GM23338 (cell line): ENCODE measurements at regions not wholly inside any gene's neighbourhood (a gene's known extent, or its start where the extent isn't known, plus 50 kb on each side); places are given as distances from the start of the nearest gene placed in this dataset.

ENCODE experiments used
- ATAC-seq: fragments of 200-7000 bp; cut with Tn5 transposase; 3 replicates; pipeline ENCODE4 v1.9.1; 2020
- DNase-seq: peaks from one replicate; pipeline ENCODE4 v3.0.0-alpha.2; 2015; ENCODE audit warnings: low spot score
- H2AFZ ChIP-seq: fragments of 200-600 bp; sonication (generic); 2 replicates; pipeline ENCODE4 v1.8.0; 2016; ENCODE audit warnings: antibody characterized with exemption, mild to moderate bottlenecking, moderate library complexity
- H3F3A ChIP-seq: fragments of 200-600 bp; sonication (generic); replicated peaks from 2 replicates; pipeline ENCODE4 v1.8.0; 2017; ENCODE audit warnings: antibody characterized with exemption, mixed run types, low read depth
- H3K27ac ChIP-seq: fragments of 200-600 bp; sonication (generic); 2 replicates; pipeline ENCODE4 v1.6.1; 2016; ENCODE audit warnings: low read depth
- H3K27me3 ChIP-seq: fragments of 200-600 bp; sonication (generic); 2 replicates; pipeline ENCODE4 v1.8.0; 2016; ENCODE audit warnings: mild to moderate bottlenecking, mixed run types, moderate library complexity; ENCODE audit not compliant: insufficient read depth
- H3K36me3 ChIP-seq: fragments of 200-600 bp; sonication (generic); 2 replicates; pipeline ENCODE4 v1.8.0; 2016; ENCODE audit warnings: mild to moderate bottlenecking; ENCODE audit not compliant: insufficient read depth
- H3K4me1 ChIP-seq: fragments of 200-600 bp; sonication (generic); 2 replicates; pipeline ENCODE4 v1.8.0; 2016; ENCODE audit warnings: mild to moderate bottlenecking, moderate library complexity; ENCODE audit not compliant: insufficient read depth
- H3K4me2 ChIP-seq: fragments of 200-600 bp; sonication (generic); 2 replicates; pipeline ENCODE4 v1.7.1; 2017; ENCODE audit warnings: mixed run types
- H3K4me3 ChIP-seq: fragments of 200-600 bp; sonication (generic); 2 replicates; pipeline ENCODE4 v1.6.1; 2016; ENCODE audit warnings: mixed run types
- H3K79me2 ChIP-seq: fragments of 200-600 bp; sonication (generic); replicated peaks from 2 replicates; pipeline ENCODE4 v1.8.0; 2017; ENCODE audit warnings: mild to moderate bottlenecking; ENCODE audit not compliant: insufficient read depth
- H3K9me2 ChIP-seq: fragments of 200-600 bp; sonication (generic); 2 replicates; pipeline ENCODE4 v1.8.0; 2017; ENCODE audit not compliant: insufficient read depth
- H4K20me1 ChIP-seq: fragments of 200-600 bp; sonication (generic); replicated peaks from 2 replicates; pipeline ENCODE4 v1.8.0; 2017; ENCODE audit warnings: mild to moderate bottlenecking; ENCODE audit not compliant: insufficient read depth
- H3K27ac Mint-ChIP-seq: 2 replicates; pipeline ENCODE4 v1.8.0; 2020; ENCODE audit warnings: inconsistent platforms, mild to moderate bottlenecking, moderate library complexity, mixed read lengths
- H3K27me3 Mint-ChIP-seq: 3 replicates; pipeline ENCODE4 v1.8.0; 2022; ENCODE audit warnings: low read depth, mild to moderate bottlenecking, moderate library complexity, mixed read lengths, inconsistent platforms; ENCODE audit not compliant: insufficient read depth, poor library complexity
- H3K36me3 Mint-ChIP-seq: 3 replicates; pipeline ENCODE4 v1.8.0; 2021; ENCODE audit warnings: low read depth, mild to moderate bottlenecking, inconsistent platforms, moderate library complexity, mixed read lengths
- H3K4me1 Mint-ChIP-seq: 3 replicates; pipeline ENCODE4 v1.8.0; 2020; ENCODE audit warnings: mild to moderate bottlenecking, inconsistent platforms, mixed read lengths
- H3K4me3 Mint-ChIP-seq: 3 replicates; pipeline ENCODE4 v1.8.0; 2021; ENCODE audit warnings: moderate library complexity, mild to moderate bottlenecking, inconsistent platforms, mixed read lengths
- H3K9me3 Mint-ChIP-seq: 3 replicates; pipeline ENCODE4 v1.8.0; 2020; ENCODE audit warnings: moderate library complexity, mild to moderate bottlenecking, inconsistent platforms, mixed read lengths
- CREB1 ChIP-seq: fragments of 250-450 bp; sonication (Bioruptor Pico); IDR thresholded peaks from 2 replicates; pipeline ENCODE4 v1.5.0; 2020; ENCODE audit warnings: low read depth, mild to moderate bottlenecking, moderate library complexity
- EZH2 ChIP-seq: fragments of 200-600 bp; sonication (generic); IDR thresholded peaks from one replicate; pipeline ENCODE4 v1.8.0; 2017; ENCODE audit warnings: antibody characterized with exemption, mild to moderate bottlenecking, low read depth; ENCODE audit not compliant: unreplicated experiment
- JUNB ChIP-seq: IDR thresholded peaks from one replicate; pipeline ENCODE4 v1.6.1; 2016; ENCODE audit warnings: antibody characterized with exemption; ENCODE audit not compliant: unreplicated experiment
- POLR2AphosphoS5 ChIP-seq: IDR thresholded peaks from 2 replicates; pipeline ENCODE4 v1.6.1; 2016; ENCODE audit warnings: antibody characterized with exemption, low read depth
- REST ChIP-seq: IDR thresholded peaks from one replicate; pipeline ENCODE4 v1.6.1; 2018; ENCODE audit warnings: antibody characterized with exemption; ENCODE audit not compliant: unreplicated experiment
- STAT1 ChIP-seq: IDR thresholded peaks from one replicate; pipeline ENCODE4 v1.6.1; 2016; ENCODE audit warnings: antibody characterized with exemption; ENCODE audit not compliant: unreplicated experiment
- ZNF114 ChIP-seq: fragments of 250-450 bp; sonication (Bioruptor Pico); IDR thresholded peaks from 2 replicates; pipeline ENCODE4 v1.5.0; 2020; ENCODE audit warnings: mild to moderate bottlenecking, moderate library complexity
- ZNF331 ChIP-seq: fragments of 250-450 bp; sonication (Bioruptor Pico); IDR thresholded peaks from 2 replicates; pipeline ENCODE4 v1.5.0; 2020; ENCODE audit warnings: low read depth, mild to moderate bottlenecking, moderate library complexity
- ZNF462 ChIP-seq: fragments of 250-450 bp; sonication (Bioruptor Pico); IDR thresholded peaks from 2 replicates; pipeline ENCODE4 v1.5.0; 2020; ENCODE audit warnings: mild to moderate bottlenecking, moderate library complexity
- TF ChIP-seq, protein P1 (sequence below), 2 experiments: fragments of 200-600 bp in 1 of 2; sonication (generic) in 1 of 2; conservative IDR thresholded peaks; 2 replicates each; pipeline versions ENCODE4 v1.5.1 to v1.6.1; 2016 to 2017; ENCODE audit warnings: antibody characterized with exemption in 2 of 2, low read depth in 2 of 2, mild to moderate bottlenecking in 2 of 2, moderate library complexity in 1 of 2

DNA sequence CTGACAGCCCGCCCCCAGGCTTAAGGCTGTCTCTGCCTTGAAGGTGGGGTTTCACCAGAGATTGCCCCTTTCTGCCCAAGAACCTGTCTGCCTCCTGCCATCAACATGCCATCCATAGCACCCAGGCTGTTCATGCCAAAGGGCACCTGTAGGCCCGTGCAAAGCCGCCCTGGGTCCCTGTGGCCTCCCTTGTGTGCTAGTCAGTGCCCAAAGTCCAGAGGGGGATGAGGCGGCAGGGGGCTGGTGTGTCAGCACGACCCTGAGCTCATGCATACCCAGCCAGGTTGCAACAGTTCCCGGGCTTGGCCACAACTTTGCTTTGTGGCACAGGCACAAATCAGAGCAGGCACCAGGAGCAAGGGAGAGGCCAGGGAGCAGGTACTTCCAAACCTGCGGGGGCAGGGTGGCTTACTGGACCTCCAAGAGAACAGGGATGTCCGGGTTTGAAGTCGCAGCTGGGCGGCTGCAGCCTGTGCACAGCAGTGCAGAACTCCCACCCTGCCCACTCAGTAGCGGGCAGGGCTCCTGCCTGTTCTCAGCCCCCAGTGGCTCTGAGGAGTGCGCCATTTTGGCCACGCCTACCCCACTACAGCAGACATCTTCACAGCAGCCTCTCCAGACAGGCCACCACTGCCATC, 671.1 kb upstream of the GRM3 start (continued):
- no peak for TF ChIP-seq ZNF462 (CRISPR knock-in tag)
- TF ChIP-seq EZH2 = no peak
- no peak for TF ChIP-seq STAT1
- TF ChIP-seq CREB1 (CRISPR knock-in tag) = no peak
- no peak for TF ChIP-seq POLR2AphosphoS5

- no peaks in the 10 kb centered on the region for H3K27me3 ChIP-seq
These were observed 688.7 kb upstream of the GRM3 start for GRCh38 chr7:85954961-85955360.

More at GRCh38 chr7:85954961-85955360, 688.7 kb upstream of the GRM3 start:
- Histone ChIP-seq H3K36me3 (no peaks in the 10 kb centered on the region), H3F3A (no peaks in the 10 kb centered on the region), H2AFZ (no peak overlapping the region; the same call in 1 of the 2 replicates), H3K9me2 (no peaks in the 10 kb centered on the region), H3K4me2 (no peak overlapping the region), H3K4me3 (no peak overlapping the region), H4K20me1 (no peaks in the 10 kb centered on the region), H3K79me2 (no peaks in the 10 kb centered on the region), H3K27ac (no peak overlapping the region), H3K4me1 (no peaks in the 10 kb centered on the region)
- no peaks in the 10 kb centered on the region for H3K9me3 Mint-ChIP-seq
- H3K27ac Mint-ChIP-seq = no peak overlapping the region
- no peak for DNase-seq
- H3K4me3 Mint-ChIP-seq = no peak overlapping the region
- ATAC-seq = no peak
- no peaks in the 10 kb centered on the region; the same call in 2 of the 3 replicates for H3K36me3 Mint-ChIP-seq
- no peaks in the 10 kb centered on the region for H3K27me3 Mint-ChIP-seq
- H3K4me1 Mint-ChIP-seq = peaks cover 9% of the 10 kb centered on the region
- TF ChIP-seq JUNB (no peak), POLR2AphosphoS5 (no peak), REST (no peak), ZNF331 (CRISPR knock-in tag) (no peak), ZNF114 (CRISPR knock-in tag) (no peak), EZH2 (no peak)
- TF ChIP-seq, protein P1, sequence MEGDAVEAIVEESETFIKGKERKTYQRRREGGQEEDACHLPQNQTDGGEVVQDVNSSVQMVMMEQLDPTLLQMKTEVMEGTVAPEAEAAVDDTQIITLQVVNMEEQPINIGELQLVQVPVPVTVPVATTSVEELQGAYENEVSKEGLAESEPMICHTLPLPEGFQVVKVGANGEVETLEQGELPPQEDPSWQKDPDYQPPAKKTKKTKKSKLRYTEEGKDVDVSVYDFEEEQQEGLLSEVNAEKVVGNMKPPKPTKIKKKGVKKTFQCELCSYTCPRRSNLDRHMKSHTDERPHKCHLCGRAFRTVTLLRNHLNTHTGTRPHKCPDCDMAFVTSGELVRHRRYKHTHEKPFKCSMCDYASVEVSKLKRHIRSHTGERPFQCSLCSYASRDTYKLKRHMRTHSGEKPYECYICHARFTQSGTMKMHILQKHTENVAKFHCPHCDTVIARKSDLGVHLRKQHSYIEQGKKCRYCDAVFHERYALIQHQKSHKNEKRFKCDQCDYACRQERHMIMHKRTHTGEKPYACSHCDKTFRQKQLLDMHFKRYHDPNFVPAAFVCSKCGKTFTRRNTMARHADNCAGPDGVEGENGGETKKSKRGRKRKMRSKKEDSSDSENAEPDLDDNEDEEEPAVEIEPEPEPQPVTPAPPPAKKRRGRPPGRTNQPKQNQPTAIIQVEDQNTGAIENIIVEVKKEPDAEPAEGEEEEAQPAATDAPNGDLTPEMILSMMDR (conservative IDR thresholded peaks at IDR 0.05; ENCODE audit: low read depth in 2 of 2) = no peak
